GM12875 (cell line): ENCODE measurements at regions not wholly inside any gene's neighbourhood (a gene's known extent, or its start where the extent isn't known, plus 50 kb on each side); places are given as distances from the start of the nearest gene placed in this dataset.

Experiments used
- H3K4me3 ChIP-seq: one replicate; pipeline ENCODE4 v1.5.1; 2011; ENCODE audit warnings: low read depth, low read length, control low read depth
- TF ChIP-seq, protein P1 (sequence below): IDR thresholded peaks from 2 replicates; pipeline ENCODE4 v1.5.1; 2011; ENCODE audit warnings: low read depth, mild to moderate bottlenecking, control low read depth, inconsistent platforms, low read length, moderate library complexity, borderline replicate concordance; ENCODE audit not compliant: insufficient read depth

DNA sequence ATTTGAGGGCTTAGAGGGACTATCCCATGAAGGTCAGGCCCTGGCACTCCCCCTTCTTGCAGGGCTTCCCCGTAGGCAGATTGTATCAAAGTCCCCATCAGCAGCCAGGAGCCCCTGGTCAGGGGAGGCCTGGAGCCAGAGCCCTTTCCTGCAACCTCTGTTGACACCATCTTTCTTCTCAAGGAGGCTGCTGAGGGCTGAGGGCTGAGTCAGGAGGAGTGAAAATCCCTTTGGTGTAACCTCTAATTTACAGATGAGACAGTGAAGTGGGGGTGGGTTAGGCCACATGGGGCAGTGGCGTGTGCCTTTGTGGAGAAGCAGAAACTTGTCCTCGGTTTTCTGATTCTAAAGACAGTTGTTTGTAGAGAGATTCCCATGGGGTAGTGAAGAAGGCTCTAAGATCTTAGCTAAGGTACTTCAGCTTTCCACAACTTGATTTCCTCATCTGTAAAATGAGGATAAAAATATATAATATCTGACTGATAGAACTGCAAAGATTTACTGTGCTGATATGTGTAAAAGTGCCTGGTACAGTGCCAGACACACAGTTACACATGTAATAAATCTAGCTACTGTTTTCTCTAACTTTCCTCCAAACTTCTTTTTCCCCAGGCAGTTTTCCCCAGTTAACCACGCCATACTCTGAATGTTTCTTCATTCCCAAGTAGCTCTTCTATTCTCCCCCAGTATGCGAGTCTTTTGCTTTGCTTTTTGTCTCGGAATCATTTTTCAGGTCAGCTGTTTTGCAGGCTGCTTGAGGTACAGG, 249.4 kb upstream of the TPM1 start:
- TF ChIP-seq, protein P1, sequence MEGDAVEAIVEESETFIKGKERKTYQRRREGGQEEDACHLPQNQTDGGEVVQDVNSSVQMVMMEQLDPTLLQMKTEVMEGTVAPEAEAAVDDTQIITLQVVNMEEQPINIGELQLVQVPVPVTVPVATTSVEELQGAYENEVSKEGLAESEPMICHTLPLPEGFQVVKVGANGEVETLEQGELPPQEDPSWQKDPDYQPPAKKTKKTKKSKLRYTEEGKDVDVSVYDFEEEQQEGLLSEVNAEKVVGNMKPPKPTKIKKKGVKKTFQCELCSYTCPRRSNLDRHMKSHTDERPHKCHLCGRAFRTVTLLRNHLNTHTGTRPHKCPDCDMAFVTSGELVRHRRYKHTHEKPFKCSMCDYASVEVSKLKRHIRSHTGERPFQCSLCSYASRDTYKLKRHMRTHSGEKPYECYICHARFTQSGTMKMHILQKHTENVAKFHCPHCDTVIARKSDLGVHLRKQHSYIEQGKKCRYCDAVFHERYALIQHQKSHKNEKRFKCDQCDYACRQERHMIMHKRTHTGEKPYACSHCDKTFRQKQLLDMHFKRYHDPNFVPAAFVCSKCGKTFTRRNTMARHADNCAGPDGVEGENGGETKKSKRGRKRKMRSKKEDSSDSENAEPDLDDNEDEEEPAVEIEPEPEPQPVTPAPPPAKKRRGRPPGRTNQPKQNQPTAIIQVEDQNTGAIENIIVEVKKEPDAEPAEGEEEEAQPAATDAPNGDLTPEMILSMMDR = no peak
- no peak overlapping the region for H3K4me3 ChIP-seq

- TF ChIP-seq, protein P1 = no peak
- no peak overlapping the region for H3K4me3 ChIP-seq
Measured at GRCh38 chr15:62793752-62794144, 248.8 kb upstream of the TPM1 start.

DNA sequence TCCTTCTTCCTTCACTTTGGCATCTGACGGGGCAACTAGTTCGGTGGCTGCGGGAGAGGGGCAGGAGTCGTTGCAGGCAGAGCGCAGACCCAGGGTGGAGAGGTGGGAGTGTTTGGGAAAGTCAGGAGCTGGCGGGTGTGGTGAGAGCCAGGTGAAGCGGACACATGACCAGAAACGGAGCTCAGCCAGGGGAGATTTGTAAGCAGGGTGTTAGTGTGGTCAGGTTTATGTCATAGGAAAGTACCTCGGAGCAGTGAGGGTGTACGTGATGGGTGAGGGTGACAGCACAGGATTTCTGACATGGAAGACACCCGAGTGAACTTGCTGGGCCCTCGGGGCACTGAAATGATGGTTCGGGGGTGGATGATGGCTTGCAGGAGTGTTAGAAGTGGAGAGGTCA, 247.4 kb upstream of the TPM1 start:
- TF ChIP-seq, protein P1 = no peak
- H3K4me3 ChIP-seq = no peak overlapping the region

DNA sequence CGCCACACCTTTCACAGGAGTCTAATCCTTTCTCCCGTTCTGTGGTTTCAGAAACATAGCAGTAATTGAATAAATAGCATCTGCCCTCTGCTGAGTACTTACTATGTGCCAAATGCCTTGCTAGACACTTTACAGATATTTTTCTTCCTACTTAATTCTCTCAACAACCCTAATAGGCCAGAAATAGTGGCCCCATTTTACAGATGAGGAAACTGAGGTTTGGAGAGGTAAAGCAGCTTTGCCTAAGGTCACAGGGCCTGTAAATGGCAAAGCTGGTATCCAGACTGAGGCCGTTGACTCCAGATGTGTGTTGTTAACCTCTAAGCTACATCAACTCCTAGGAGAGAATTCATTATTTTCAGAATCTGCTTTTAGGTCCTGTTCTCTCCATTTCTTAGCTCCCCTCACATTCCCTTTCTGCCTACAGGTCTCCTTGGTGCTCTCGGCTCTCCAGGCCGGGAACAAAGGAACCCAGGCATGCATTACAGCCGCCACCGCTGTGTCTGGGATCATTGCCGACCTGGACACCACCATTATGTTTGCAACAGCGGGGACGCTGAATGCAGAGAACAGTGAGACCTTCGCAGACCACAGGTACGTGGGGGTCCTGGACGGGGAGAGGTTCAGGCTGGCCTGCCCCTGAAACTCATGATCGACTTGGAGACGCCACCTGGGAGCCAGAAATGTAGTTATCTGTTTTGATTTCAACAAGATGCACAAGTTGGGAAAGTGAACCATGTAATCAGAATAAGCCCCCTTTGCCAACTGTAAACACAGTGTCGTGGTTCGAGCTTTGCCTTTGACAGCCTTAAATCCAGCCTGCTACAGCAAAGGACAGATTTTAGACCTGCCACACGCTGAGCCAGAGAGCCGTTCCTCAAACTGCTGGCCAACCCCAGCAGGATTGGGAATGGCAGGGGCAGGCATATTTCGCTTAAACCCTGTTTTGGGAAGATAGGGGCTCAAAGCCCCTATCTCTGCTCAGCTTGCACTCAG, 246.5 kb upstream of the TPM1 start:
- TF ChIP-seq, protein P1 = no peak
- no peak overlapping the region for H3K4me3 ChIP-seq

DNA sequence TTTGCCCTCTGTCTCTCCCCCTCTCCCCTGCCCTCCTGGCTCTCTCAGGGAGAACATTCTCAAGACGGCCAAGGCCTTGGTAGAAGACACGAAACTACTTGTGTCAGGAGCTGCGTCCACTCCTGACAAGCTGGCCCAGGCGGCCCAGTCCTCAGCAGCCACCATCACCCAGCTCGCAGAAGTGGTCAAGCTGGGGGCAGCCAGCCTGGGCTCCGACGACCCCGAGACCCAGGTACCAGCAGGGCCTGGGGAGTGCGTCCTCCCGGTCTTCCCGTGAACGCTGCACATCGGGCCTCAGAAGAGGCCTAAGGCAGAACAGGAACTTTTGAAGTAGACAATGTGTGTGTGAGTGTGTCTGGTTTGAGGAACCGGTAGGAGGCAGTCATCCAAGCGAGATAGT, 245.4 kb upstream of the TPM1 start:
- TF ChIP-seq, protein P1 = no peak
- H3K4me3 ChIP-seq = no peak overlapping the region

GRCh38 chr15:62798536-62798935, 244.0 kb upstream of the TPM1 start:
- TF ChIP-seq, protein P1 = no peak
- no peak overlapping the region for H3K4me3 ChIP-seq
